CD4-positive, alpha-beta T cell treated with Interleukin-4 for 4 hours (primary cell): ENCODE measurements at regions not wholly inside any gene's neighbourhood (a gene's known extent, or its start where the extent isn't known, plus 50 kb on each side); places are given as distances from the start of the nearest gene placed in this dataset.
"Not testable (repeated sequence)": the region's sequence is repeated elsewhere in the genome, so short reads cannot be mapped to it uniquely, and the experiment has no call there.

Source experiments
- DNase-seq: peaks from one replicate; pipeline ENCODE4 v3.0.0-alpha.2; 2020

DNA sequence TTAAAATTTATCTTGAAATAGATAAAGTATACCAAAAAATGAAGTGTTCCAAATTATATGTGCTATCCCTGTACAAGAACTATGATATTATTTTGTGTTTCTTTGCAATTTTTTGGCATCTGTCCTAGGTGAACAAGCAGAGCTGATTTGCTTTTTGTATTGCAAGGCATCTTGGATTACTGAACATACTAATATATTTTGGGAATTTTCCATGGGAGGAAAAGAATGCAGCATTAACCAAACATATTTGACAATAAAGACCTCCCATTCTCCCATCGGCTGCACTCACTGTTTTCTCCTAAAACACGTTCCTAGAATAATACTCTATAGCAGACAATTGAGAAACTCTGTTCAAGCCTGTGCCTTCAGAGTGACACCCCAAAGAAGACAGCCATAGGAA, 265.1 kb upstream of the ALCAM start:
- DNase-seq, result no peak

- no peak for DNase-seq
Observed at GRCh38 chr3:105103139-105103538, 263.6 kb upstream of the ALCAM start.

DNA sequence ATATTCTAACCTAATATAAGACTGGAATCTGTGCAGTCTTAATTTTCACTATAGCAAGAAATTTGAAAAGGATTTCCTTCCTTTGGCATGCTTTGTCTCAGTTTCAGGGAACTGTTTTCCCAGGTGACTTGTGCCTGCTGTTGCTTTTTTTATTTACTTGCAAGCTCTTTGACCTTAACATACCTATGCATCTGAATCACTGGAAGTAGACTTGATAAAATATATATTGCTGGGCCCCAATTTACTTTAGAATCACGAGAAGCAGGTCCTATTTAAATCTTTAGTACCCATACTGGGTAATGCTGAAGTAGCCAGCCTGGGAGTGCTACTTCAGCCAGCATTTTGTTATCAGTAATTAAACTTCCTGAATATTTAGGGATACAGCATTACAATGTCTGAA, 257.9 kb upstream of the ALCAM start:
- DNase-seq, result no peak

GRCh38 chr3:105118905-105119304, 247.8 kb upstream of the ALCAM start:
- DNase-seq, result no peak

DNA sequence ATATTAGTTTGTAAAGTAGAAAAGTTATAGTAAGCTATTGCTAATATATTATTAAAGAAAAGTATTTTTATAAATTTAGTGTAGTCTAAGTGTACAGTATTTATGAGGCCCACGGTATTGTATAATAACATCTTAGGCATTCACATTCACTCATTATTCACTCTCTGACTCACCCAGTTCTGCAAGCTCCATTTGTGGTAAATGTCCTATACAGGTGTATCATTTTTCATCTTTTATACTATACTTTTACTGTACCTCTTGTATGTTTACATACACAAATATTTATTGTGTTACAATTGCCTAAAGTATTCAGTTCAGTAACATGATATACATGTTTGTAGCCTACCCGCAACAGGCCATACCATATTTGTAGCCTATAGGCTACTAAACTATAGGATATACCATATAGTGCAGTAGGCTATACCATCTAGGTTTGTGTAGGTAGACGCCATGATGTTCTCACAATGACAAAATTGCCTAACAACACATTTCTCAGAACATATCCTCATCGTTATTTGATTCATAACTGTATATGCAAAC, 246.8 kb upstream of the ALCAM start:
- no peak for DNase-seq

- no peak for DNase-seq
Observed at GRCh38 chr3:105130911-105131310, 235.8 kb upstream of the ALCAM start.

GRCh38 chr3:105137911-105138310, 228.8 kb upstream of the ALCAM start:
- DNase-seq, result no peak

DNA sequence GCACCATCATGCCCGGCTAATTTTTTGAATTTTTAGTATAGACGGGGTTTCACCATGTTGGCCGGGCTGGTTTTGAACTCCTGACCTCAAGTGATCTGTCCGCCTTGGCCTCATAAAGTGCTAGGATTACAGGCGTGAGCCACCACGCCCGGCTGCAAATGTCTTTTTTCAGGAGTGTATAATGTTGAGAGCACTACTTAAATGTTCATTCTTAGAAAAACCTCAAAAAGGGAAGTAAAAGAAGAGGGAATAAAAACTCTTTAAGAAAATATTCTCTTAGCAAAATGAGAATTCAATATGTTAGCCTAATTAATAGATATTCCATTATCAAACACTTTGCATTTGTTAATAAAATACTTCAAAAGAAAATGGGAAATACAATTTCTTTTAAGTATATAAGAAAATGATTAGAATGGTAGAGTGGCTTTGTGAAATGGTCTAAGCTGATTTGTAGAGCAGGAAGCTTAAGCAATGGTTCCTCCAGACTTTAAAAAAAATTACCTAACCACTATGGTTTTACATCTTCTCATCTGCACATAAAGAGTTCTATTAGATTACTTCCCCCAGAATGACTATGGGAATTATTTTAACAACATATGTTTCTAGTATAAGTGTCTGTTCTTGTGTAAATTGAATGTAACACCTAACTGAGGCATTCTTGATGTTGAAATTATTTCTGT, 226.7 kb upstream of the ALCAM start:
- no peak for DNase-seq

- DNase-seq, result no peak
Observed at GRCh38 chr3:105140899-105141367, 225.8 kb upstream of the ALCAM start.

DNA sequence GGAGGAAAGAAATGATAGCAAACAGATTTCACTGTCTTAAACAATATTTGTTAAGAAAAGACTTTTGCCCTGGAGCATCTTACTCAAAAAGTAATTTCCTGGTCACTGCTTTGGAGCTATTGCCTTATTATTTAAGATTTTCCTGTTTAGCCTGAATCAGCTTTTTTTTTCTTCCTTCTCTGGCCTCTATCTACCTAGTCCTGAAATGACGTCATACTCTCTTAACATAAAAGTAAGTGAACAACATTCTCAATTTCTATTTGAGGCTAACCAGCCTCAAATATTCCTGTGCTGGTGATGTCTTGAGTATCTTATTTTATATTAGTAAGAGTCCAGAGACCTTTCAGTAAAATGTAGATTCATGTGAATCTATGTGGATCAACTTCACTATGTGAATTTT, 221.9 kb upstream of the ALCAM start:
- no peak for DNase-seq

DNA sequence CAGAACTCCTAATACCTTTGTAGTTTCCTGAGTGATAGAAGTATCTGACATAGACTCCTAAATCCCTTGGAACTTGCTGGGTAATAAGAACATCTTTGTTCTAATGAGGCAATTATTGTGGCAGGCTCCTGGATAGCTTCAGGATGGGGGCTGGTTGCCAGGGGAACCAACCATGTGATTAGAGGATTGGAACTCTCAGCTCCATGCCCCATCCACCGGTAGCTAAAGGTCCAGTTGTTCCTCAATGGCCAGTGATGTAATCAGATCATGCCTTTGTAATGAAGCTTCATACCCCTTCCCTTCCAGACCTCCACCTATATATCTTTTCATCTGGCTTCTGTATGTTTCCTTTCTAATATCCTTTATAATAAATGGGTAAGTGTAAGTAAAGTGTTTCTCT, 221.2 kb upstream of the ALCAM start:
- DNase-seq, result no peak

GRCh38 chr3:105149197-105149596, 217.5 kb upstream of the ALCAM start:
- not testable (repeated sequence) for DNase-seq

- DNase-seq, result no peak
Observed at GRCh38 chr3:105152987-105153386, 213.7 kb upstream of the ALCAM start.

DNA sequence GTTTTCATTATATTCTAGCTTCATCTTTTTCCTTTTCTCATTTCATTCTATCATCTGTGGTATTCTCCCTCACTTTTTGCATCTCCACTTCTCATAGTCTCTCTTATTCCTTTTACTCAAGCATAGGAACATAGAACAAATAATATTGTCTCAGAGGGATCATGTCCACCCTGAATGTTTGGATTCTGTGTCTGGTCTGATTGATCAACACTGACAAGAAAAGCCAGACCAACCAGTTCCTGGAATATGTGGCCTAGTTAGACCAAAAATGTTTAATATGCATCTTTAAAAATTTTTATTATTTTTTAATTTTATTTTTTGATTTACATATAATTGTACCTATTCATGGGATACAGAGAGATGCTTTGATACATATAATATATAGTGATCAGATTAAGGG, 212.0 kb upstream of the ALCAM start:
- no peak for DNase-seq

DNA sequence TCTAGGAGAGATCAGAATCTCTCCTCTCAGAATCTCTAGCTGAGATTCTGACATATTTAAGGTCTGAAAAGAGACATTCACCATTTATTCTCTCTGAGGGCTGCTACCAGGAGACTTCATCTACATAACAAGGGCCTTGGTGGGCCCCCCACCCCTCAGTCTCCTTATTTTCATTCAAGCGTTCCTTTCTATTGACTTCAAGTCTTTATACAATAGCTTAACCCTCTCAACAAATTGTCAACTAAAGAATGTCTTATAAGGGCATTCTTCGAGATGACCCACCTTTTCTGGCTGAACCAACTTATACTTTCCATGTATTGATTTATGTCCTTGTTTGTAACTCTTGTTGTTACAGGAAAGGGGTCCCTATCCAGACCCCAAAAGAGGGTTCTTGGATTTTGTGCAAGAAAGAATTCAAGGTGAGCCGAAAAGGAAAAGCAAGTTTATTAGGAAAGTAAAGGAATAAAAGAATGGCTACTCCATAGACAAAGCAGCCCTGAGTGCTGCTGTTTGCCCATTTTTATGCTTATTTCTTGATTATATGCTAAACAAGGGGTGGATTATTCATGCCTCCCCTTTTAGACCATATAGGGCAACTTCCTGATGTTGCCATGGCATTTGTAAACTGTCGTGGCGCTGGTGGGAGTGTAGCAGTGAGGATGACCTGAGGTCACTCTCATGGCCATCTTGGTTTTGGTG, 209.5 kb upstream of the ALCAM start:
- DNase-seq, result no peak

DNA sequence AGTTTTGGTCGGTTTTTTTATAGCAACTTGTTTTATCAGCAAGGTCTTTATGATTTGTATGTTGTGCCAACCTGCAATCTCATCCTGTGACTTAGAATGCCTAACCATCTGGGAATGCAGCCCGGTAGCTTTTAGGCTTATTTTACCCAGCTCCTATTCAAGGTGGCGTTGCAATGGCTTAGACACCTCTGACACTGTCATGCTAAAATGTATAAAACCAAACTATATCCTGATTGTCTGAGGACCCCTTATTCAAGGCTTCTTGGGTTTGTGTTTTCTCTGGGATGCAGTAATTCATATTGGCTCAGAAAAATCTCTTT, 209.0 kb upstream of the ALCAM start:
- DNase-seq, result no peak

DNA sequence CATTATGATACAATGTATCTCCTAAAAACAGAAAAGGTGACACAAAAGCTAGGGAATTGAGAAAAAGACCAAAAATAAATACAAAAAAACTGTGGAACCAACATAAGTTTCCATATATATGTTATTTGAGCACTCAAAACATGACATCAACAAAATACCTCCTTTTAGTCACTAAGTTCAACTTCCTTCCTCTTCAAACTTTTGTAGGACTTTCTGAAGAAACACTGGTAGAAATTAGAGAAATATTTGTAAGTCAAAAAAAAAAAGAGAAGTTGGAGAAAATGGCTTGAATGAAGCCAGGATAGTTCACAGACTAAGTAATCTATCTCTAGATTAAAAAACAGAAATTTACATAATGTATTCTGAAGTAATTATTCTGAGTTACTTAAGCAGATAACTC, 208.4 kb upstream of the ALCAM start:
- no peak for DNase-seq

DNA sequence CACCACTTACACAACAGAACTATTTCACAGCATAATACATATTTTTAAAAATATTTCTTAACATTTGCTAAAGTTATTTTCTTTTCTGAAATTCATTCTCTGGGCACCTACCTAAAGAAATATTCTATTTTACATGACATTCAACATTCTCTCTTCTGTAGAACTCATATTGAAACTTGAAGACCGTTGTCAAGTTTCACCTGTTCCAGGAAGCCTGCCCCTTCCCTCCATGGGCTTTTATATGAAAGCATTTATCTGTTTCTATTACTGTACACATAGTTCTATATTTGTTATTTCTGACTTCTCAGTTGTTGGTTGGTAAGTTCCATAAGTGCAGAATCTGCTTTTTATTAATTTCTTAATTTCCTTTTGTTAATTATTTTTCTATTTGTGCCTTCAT, 204.3 kb upstream of the ALCAM start:
- DNase-seq, result no peak

- no peak for DNase-seq
Observed at GRCh38 chr3:105166893-105167292, 199.8 kb upstream of the ALCAM start.

DNA sequence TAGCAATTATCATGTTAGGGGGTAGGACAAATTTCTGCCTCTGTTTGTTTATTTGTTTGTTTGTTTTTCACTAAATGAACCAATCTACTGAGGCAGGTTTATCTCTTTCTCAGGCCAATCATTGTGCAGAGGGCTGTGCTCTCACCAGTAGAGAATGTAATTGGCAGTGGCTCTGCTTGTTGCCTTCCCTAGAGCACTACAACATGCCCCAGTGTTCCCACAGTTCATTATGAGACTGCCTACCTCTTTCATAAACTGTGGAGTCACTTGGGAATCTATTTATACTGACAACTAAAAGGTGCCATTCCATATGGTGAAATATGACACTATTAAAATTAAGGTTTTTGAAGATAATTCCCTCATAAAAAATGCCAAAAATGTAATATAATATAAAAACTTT, 196.3 kb upstream of the ALCAM start:
- no peak for DNase-seq

DNA sequence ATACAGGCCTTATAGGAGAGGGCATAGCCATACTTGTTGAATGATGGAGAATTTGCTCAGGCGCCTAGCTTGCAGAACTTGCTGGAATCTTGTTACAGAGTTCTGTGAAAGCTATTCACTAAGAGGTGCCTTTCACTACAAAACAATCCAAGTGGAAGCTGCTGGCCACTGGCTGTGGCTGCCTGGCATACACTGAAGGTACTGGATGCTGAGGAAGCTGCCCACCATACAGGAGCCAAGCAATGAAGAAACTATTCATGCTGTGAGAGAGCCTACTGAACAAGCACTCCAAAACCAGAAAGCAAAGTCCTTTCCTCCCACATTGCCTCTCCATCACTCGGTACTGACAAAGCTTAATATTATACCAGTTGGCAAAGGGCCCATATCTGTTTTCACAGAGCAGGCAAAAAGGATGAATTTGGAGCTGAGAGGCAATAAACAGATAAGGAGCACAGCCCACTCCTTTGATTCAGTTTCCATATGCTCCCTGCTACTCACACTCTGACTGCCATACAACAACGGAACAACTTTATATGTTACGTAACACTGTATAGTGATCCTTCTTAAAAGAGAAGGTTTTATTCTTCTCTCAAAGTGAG, 192.6 kb upstream of the ALCAM start:
- DNase-seq, result no peak

DNA sequence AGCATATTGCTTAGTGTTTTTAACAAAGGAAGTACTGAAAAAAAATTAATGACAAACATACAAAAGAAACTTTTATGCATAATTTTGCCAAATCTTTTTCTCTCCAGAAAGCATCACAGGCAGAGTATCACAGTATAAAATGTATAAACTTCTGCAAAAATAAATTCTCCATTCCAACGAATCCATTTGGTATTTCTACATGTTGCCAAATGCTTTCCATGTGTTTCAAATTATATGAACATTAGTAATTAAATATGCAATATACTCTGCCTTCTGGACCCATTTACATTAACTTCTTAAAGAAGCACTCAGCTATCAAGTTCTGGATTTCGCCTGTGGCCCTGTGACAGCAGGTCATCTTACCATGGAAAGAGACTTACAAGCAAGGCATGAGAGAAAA, 189.1 kb upstream of the ALCAM start:
- no peak for DNase-seq

GRCh38 chr3:105187344-105187743, 179.4 kb upstream of the ALCAM start:
- no peak for DNase-seq

DNA sequence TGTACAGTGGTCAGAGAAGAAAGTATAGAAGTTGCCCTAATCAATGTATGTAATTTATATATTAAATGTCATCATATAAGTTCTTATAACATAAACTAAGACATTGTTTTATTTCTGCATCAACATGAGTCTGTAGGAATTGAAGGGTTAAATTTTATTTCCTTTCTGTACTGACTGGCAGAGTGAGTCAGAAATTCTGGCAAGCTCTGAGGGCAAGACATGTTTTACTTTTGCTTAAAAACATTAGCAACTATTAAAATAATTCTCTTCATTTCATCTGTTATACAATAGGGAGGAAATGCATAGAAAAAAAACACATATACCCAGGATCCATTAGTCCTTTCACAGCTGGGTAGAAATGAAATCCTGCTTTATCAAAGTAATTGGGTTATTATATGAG, 171.4 kb upstream of the ALCAM start:
- DNase-seq, result no peak
